GM23338 (cell line): ENCODE measurements at regions not wholly inside any gene's neighbourhood (a gene's known extent, or its start where the extent isn't known, plus 50 kb on each side); places are given as distances from the start of the nearest gene placed in this dataset.

Source experiments
- ATAC-seq: fragments of 200-7000 bp; cut with Tn5 transposase; 3 replicates; pipeline ENCODE4 v1.9.1; 2020
- DNase-seq: peaks from one replicate; pipeline ENCODE4 v3.0.0-alpha.2; 2015; ENCODE audit warnings: low spot score
- H2AFZ ChIP-seq: fragments of 200-600 bp; sonication (generic); 2 replicates; pipeline ENCODE4 v1.8.0; 2016; ENCODE audit warnings: antibody characterized with exemption, mild to moderate bottlenecking, moderate library complexity
- H3F3A ChIP-seq: fragments of 200-600 bp; sonication (generic); replicated peaks from 2 replicates; pipeline ENCODE4 v1.8.0; 2017; ENCODE audit warnings: antibody characterized with exemption, mixed run types, low read depth
- H3K27ac ChIP-seq: fragments of 200-600 bp; sonication (generic); 2 replicates; pipeline ENCODE4 v1.6.1; 2016; ENCODE audit warnings: low read depth
- H3K27me3 ChIP-seq: fragments of 200-600 bp; sonication (generic); 2 replicates; pipeline ENCODE4 v1.8.0; 2016; ENCODE audit warnings: mild to moderate bottlenecking, mixed run types, moderate library complexity; ENCODE audit not compliant: insufficient read depth
- H3K36me3 ChIP-seq: fragments of 200-600 bp; sonication (generic); 2 replicates; pipeline ENCODE4 v1.8.0; 2016; ENCODE audit warnings: mild to moderate bottlenecking; ENCODE audit not compliant: insufficient read depth
- H3K4me1 ChIP-seq: fragments of 200-600 bp; sonication (generic); 2 replicates; pipeline ENCODE4 v1.8.0; 2016; ENCODE audit warnings: mild to moderate bottlenecking, moderate library complexity; ENCODE audit not compliant: insufficient read depth
- H3K4me2 ChIP-seq: fragments of 200-600 bp; sonication (generic); 2 replicates; pipeline ENCODE4 v1.7.1; 2017; ENCODE audit warnings: mixed run types
- H3K4me3 ChIP-seq: fragments of 200-600 bp; sonication (generic); 2 replicates; pipeline ENCODE4 v1.6.1; 2016; ENCODE audit warnings: mixed run types
- H3K79me2 ChIP-seq: fragments of 200-600 bp; sonication (generic); replicated peaks from 2 replicates; pipeline ENCODE4 v1.8.0; 2017; ENCODE audit warnings: mild to moderate bottlenecking; ENCODE audit not compliant: insufficient read depth
- H3K9me2 ChIP-seq: fragments of 200-600 bp; sonication (generic); 2 replicates; pipeline ENCODE4 v1.8.0; 2017; ENCODE audit not compliant: insufficient read depth
- H4K20me1 ChIP-seq: fragments of 200-600 bp; sonication (generic); replicated peaks from 2 replicates; pipeline ENCODE4 v1.8.0; 2017; ENCODE audit warnings: mild to moderate bottlenecking; ENCODE audit not compliant: insufficient read depth
- H3K27ac Mint-ChIP-seq: 2 replicates; pipeline ENCODE4 v1.8.0; 2020; ENCODE audit warnings: inconsistent platforms, mild to moderate bottlenecking, moderate library complexity, mixed read lengths
- H3K27me3 Mint-ChIP-seq: 3 replicates; pipeline ENCODE4 v1.8.0; 2022; ENCODE audit warnings: low read depth, mild to moderate bottlenecking, moderate library complexity, mixed read lengths, inconsistent platforms; ENCODE audit not compliant: insufficient read depth, poor library complexity
- H3K36me3 Mint-ChIP-seq: 3 replicates; pipeline ENCODE4 v1.8.0; 2021; ENCODE audit warnings: low read depth, mild to moderate bottlenecking, inconsistent platforms, moderate library complexity, mixed read lengths
- H3K4me1 Mint-ChIP-seq: 3 replicates; pipeline ENCODE4 v1.8.0; 2020; ENCODE audit warnings: mild to moderate bottlenecking, inconsistent platforms, mixed read lengths
- H3K4me3 Mint-ChIP-seq: 3 replicates; pipeline ENCODE4 v1.8.0; 2021; ENCODE audit warnings: moderate library complexity, mild to moderate bottlenecking, inconsistent platforms, mixed read lengths
- H3K9me3 Mint-ChIP-seq: 3 replicates; pipeline ENCODE4 v1.8.0; 2020; ENCODE audit warnings: moderate library complexity, mild to moderate bottlenecking, inconsistent platforms, mixed read lengths
- CREB1 ChIP-seq: fragments of 250-450 bp; sonication (Bioruptor Pico); IDR thresholded peaks from 2 replicates; pipeline ENCODE4 v1.5.0; 2020; ENCODE audit warnings: low read depth, mild to moderate bottlenecking, moderate library complexity
- EZH2 ChIP-seq: fragments of 200-600 bp; sonication (generic); IDR thresholded peaks from one replicate; pipeline ENCODE4 v1.8.0; 2017; ENCODE audit warnings: antibody characterized with exemption, mild to moderate bottlenecking, low read depth; ENCODE audit not compliant: unreplicated experiment
- EZH2phosphoT487 ChIP-seq: fragments of 200-600 bp; sonication (generic); IDR thresholded peaks from one replicate; pipeline ENCODE4 v1.8.1; 2018; ENCODE audit warnings: antibody characterized with exemption; ENCODE audit not compliant: unreplicated experiment
- JUNB ChIP-seq: IDR thresholded peaks from one replicate; pipeline ENCODE4 v1.6.1; 2016; ENCODE audit warnings: antibody characterized with exemption; ENCODE audit not compliant: unreplicated experiment
- NANOG ChIP-seq: IDR thresholded peaks from 2 replicates; pipeline ENCODE4 v1.6.1; 2016; ENCODE audit warnings: antibody characterized with exemption, borderline replicate concordance
- POLR2AphosphoS5 ChIP-seq: IDR thresholded peaks from 2 replicates; pipeline ENCODE4 v1.6.1; 2016; ENCODE audit warnings: antibody characterized with exemption, low read depth
- STAT1 ChIP-seq: IDR thresholded peaks from one replicate; pipeline ENCODE4 v1.6.1; 2016; ENCODE audit warnings: antibody characterized with exemption; ENCODE audit not compliant: unreplicated experiment
- ZNF114 ChIP-seq: fragments of 250-450 bp; sonication (Bioruptor Pico); IDR thresholded peaks from 2 replicates; pipeline ENCODE4 v1.5.0; 2020; ENCODE audit warnings: mild to moderate bottlenecking, moderate library complexity
- ZNF331 ChIP-seq: fragments of 250-450 bp; sonication (Bioruptor Pico); IDR thresholded peaks from 2 replicates; pipeline ENCODE4 v1.5.0; 2020; ENCODE audit warnings: low read depth, mild to moderate bottlenecking, moderate library complexity
- TF ChIP-seq, protein P1 (sequence below): IDR thresholded peaks from one replicate; pipeline ENCODE4 v1.6.1; 2018; ENCODE audit warnings: antibody characterized with exemption; ENCODE audit not compliant: unreplicated experiment
- TF ChIP-seq, protein P2 (sequence below): fragments of 250-450 bp; sonication (Bioruptor Pico); IDR thresholded peaks from 2 replicates; pipeline ENCODE4 v1.5.0; 2020; ENCODE audit warnings: mild to moderate bottlenecking, moderate library complexity
- TF ChIP-seq, protein P3 (sequence below): IDR thresholded peaks from 2 replicates; pipeline ENCODE4 v1.6.1; 2016; ENCODE audit warnings: antibody characterized with exemption
- TF ChIP-seq, protein P4 (sequence below), 2 experiments: fragments of 200-600 bp in 1 of 2; sonication (generic) in 1 of 2; conservative IDR thresholded peaks; 2 replicates each; pipeline versions ENCODE4 v1.5.1 to v1.6.1; 2016 to 2017; ENCODE audit warnings: antibody characterized with exemption in 2 of 2, low read depth in 2 of 2, mild to moderate bottlenecking in 2 of 2, moderate library complexity in 1 of 2

DNA sequence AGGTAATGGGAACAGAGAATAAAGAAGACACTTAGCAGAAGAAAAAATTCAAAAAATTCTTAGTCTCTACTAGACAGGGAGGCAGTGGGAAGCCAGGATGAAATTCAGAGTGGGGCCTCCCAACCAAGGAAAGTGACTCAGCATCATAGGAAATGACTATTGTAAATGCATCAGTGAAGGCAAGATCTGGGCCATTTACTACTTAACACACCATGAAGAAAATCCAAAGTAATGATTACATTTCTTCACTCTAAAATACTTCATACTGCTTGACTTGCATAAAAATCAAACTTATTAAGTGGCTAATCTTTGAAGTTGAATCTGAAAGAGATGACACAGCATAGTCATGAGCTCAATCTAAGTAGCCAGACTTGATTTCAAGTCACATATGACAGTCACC lies 405.8 kb upstream of the SLC39A10 start:
- H3K27me3 Mint-ChIP-seq, result peaks cover 4% of the 10 kb centered on the region
- no peak overlapping the region for H3K4me3 Mint-ChIP-seq
- H2AFZ ChIP-seq, result no peak overlapping the region
- ATAC-seq, result no peak
- H3K79me2 ChIP-seq, result no peaks in the 10 kb centered on the region
- H3K27ac ChIP-seq, result no peak overlapping the region
- H3K4me1 Mint-ChIP-seq, result no peaks in the 10 kb centered on the region; the same call in 2 of the 3 replicates
- peaks cover 8% of the 10 kb centered on the region; the same call in 2 of the 3 replicates for H3K9me3 Mint-ChIP-seq
- H3K27ac Mint-ChIP-seq, result no peak overlapping the region
- H3K36me3 Mint-ChIP-seq, result peaks cover 3% of the 10 kb centered on the region; the same call in 2 of the 3 replicates
- H3K4me2 ChIP-seq, result no peak overlapping the region
- no peak overlapping the region for H3K4me3 ChIP-seq
- no peaks in the 10 kb centered on the region for H3K27me3 ChIP-seq
- H3K9me2 ChIP-seq, result no peaks in the 10 kb centered on the region; the same call in 1 of the 2 replicates
- H3F3A ChIP-seq, result no peaks in the 10 kb centered on the region
- no peak for DNase-seq
- H3K36me3 ChIP-seq, result 0 out of 2 replicates have a peak, but pooled peaks cover 3% of the 10 kb centered on the region
- H4K20me1 ChIP-seq, result no peaks in the 10 kb centered on the region
- TF ChIP-seq, protein P1, sequence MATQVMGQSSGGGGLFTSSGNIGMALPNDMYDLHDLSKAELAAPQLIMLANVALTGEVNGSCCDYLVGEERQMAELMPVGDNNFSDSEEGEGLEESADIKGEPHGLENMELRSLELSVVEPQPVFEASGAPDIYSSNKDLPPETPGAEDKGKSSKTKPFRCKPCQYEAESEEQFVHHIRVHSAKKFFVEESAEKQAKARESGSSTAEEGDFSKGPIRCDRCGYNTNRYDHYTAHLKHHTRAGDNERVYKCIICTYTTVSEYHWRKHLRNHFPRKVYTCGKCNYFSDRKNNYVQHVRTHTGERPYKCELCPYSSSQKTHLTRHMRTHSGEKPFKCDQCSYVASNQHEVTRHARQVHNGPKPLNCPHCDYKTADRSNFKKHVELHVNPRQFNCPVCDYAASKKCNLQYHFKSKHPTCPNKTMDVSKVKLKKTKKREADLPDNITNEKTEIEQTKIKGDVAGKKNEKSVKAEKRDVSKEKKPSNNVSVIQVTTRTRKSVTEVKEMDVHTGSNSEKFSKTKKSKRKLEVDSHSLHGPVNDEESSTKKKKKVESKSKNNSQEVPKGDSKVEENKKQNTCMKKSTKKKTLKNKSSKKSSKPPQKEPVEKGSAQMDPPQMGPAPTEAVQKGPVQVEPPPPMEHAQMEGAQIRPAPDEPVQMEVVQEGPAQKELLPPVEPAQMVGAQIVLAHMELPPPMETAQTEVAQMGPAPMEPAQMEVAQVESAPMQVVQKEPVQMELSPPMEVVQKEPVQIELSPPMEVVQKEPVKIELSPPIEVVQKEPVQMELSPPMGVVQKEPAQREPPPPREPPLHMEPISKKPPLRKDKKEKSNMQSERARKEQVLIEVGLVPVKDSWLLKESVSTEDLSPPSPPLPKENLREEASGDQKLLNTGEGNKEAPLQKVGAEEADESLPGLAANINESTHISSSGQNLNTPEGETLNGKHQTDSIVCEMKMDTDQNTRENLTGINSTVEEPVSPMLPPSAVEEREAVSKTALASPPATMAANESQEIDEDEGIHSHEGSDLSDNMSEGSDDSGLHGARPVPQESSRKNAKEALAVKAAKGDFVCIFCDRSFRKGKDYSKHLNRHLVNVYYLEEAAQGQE, result no peak
- no peak for TF ChIP-seq POLR2AphosphoS5
- TF ChIP-seq EZH2, result no peak
- no peak for TF ChIP-seq CREB1
- TF ChIP-seq NANOG, result no peak
- TF ChIP-seq, protein P2, sequence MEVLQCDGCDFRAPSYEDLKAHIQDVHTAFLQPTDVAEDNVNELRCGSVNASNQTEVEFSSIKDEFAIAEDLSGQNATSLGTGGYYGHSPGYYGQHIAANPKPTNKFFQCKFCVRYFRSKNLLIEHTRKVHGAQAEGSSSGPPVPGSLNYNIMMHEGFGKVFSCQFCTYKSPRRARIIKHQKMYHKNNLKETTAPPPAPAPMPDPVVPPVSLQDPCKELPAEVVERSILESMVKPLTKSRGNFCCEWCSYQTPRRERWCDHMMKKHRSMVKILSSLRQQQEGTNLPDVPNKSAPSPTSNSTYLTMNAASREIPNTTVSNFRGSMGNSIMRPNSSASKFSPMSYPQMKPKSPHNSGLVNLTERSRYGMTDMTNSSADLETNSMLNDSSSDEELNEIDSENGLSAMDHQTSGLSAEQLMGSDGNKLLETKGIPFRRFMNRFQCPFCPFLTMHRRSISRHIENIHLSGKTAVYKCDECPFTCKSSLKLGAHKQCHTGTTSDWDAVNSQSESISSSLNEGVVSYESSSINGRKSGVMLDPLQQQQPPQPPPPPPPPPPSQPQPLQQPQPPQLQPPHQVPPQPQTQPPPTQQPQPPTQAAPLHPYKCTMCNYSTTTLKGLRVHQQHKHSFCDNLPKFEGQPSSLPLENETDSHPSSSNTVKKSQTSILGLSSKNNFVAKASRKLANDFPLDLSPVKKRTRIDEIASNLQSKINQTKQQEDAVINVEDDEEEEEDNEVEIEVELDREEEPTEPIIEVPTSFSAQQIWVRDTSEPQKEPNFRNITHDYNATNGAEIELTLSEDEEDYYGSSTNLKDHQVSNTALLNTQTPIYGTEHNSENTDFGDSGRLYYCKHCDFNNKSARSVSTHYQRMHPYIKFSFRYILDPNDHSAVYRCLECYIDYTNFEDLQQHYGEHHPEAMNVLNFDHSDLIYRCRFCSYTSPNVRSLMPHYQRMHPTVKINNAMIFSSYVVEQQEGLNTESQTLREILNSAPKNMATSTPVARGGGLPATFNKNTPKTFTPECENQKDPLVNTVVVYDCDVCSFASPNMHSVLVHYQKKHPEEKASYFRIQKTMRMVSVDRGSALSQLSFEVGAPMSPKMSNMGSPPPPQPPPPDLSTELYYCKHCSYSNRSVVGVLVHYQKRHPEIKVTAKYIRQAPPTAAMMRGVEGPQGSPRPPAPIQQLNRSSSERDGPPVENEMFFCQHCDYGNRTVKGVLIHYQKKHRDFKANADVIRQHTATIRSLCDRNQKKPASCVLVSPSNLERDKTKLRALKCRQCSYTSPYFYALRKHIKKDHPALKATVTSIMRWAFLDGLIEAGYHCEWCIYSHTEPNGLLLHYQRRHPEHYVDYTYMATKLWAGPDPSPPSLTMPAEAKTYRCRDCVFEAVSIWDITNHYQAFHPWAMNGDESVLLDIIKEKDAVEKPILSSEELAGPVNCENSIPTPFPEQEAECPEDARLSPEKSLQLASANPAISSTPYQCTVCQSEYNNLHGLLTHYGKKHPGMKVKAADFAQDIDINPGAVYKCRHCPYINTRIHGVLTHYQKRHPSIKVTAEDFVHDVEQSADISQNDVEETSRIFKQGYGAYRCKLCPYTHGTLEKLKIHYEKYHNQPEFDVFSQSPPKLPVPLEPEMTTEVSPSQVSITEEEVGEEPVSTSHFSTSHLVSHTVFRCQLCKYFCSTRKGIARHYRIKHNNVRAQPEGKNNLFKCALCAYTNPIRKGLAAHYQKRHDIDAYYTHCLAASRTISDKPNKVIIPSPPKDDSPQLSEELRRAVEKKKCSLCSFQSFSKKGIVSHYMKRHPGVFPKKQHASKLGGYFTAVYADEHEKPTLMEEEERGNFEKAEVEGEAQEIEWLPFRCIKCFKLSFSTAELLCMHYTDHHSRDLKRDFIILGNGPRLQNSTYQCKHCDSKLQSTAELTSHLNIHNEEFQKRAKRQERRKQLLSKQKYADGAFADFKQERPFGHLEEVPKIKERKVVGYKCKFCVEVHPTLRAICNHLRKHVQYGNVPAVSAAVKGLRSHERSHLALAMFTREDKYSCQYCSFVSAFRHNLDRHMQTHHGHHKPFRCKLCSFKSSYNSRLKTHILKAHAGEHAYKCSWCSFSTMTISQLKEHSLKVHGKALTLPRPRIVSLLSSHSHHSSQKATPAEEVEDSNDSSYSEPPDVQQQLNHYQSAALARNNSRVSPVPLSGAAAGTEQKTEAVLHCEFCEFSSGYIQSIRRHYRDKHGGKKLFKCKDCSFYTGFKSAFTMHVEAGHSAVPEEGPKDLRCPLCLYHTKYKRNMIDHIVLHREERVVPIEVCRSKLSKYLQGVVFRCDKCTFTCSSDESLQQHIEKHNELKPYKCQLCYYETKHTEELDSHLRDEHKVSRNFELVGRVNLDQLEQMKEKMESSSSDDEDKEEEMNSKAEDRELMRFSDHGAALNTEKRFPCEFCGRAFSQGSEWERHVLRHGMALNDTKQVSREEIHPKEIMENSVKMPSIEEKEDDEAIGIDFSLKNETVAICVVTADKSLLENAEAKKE (CRISPR knock-in tag), result no peak
- no peak for TF ChIP-seq ZNF114 (CRISPR knock-in tag)
- no peak for TF ChIP-seq JUNB
- no peak for TF ChIP-seq EZH2phosphoT487
- no peak for TF ChIP-seq STAT1
- no peak for TF ChIP-seq ZNF331
- TF ChIP-seq, protein P3, sequence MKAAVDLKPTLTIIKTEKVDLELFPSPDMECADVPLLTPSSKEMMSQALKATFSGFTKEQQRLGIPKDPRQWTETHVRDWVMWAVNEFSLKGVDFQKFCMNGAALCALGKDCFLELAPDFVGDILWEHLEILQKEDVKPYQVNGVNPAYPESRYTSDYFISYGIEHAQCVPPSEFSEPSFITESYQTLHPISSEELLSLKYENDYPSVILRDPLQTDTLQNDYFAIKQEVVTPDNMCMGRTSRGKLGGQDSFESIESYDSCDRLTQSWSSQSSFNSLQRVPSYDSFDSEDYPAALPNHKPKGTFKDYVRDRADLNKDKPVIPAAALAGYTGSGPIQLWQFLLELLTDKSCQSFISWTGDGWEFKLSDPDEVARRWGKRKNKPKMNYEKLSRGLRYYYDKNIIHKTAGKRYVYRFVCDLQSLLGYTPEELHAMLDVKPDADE, result no peak
- TF ChIP-seq, protein P4, sequence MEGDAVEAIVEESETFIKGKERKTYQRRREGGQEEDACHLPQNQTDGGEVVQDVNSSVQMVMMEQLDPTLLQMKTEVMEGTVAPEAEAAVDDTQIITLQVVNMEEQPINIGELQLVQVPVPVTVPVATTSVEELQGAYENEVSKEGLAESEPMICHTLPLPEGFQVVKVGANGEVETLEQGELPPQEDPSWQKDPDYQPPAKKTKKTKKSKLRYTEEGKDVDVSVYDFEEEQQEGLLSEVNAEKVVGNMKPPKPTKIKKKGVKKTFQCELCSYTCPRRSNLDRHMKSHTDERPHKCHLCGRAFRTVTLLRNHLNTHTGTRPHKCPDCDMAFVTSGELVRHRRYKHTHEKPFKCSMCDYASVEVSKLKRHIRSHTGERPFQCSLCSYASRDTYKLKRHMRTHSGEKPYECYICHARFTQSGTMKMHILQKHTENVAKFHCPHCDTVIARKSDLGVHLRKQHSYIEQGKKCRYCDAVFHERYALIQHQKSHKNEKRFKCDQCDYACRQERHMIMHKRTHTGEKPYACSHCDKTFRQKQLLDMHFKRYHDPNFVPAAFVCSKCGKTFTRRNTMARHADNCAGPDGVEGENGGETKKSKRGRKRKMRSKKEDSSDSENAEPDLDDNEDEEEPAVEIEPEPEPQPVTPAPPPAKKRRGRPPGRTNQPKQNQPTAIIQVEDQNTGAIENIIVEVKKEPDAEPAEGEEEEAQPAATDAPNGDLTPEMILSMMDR (conservative IDR thresholded peaks at IDR 0.05; ENCODE audit: low read depth in 2 of 2), result no peak
- H3K4me1 ChIP-seq, result no peaks in the 10 kb centered on the region; the same call in 1 of the 2 replicates
